ENCODE measurements at regions not wholly inside any gene's neighbourhood (a gene's known extent, or its start where the extent isn't known, plus 50 kb on each side); places are given as distances from the start of the nearest gene placed in this dataset.

DNA sequence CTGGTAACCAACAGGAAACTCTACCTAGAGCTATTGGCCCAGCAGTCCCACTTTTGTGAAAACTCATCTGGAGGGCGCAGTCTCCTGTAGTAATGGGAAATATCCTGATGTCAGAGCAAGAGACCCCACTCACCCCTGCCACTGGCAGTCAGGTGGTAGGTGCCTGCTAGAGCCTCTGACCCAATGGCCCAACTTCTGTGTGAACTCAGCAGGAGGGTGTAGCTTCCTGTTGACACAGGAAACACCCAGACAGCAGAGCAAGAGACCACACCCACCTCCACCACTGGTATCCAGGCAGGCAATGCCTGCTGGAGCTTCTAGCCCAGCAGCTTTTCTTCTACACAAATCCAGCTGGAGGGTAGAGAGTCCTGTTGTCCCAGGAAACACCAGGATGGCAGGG is 1176.8 kb upstream of the PRR20A start:
- TF ChIP-seq, protein P1, sequence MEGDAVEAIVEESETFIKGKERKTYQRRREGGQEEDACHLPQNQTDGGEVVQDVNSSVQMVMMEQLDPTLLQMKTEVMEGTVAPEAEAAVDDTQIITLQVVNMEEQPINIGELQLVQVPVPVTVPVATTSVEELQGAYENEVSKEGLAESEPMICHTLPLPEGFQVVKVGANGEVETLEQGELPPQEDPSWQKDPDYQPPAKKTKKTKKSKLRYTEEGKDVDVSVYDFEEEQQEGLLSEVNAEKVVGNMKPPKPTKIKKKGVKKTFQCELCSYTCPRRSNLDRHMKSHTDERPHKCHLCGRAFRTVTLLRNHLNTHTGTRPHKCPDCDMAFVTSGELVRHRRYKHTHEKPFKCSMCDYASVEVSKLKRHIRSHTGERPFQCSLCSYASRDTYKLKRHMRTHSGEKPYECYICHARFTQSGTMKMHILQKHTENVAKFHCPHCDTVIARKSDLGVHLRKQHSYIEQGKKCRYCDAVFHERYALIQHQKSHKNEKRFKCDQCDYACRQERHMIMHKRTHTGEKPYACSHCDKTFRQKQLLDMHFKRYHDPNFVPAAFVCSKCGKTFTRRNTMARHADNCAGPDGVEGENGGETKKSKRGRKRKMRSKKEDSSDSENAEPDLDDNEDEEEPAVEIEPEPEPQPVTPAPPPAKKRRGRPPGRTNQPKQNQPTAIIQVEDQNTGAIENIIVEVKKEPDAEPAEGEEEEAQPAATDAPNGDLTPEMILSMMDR (conservative IDR thresholded peaks at IDR 0.05; ENCODE audit: low read depth, low read length): no peak
- no peak for TF ChIP-seq EZH2 (IDR thresholded peaks at IDR 0.05; ENCODE audit: borderline replicate concordance, low read depth, low read length, poor library complexity, severe bottlenecking)
